Chondrocyte (in vitro differentiated cells): ENCODE measurements at regions not wholly inside any gene's neighbourhood (a gene's known extent, or its start where the extent isn't known, plus 50 kb on each side); places are given as distances from the start of the nearest gene placed in this dataset.

ENCODE experiments used
- DNase-seq: peaks from one replicate; pipeline ENCODE4 v3.0.0; 2021; ENCODE audit warnings: mixed read lengths, low spot score
- H3K27ac Mint-ChIP-seq: one replicate; pipeline ENCODE4 v1.8.0; 2021; ENCODE audit warnings: mild to moderate bottlenecking, moderate library complexity, mixed read lengths; ENCODE audit not compliant: unreplicated experiment
- H3K27me3 Mint-ChIP-seq: 2 replicates; pipeline ENCODE4 v1.8.0; 2021; ENCODE audit warnings: low read depth, mixed read lengths
- H3K36me3 Mint-ChIP-seq: 2 replicates; pipeline ENCODE4 v1.8.0; 2021; ENCODE audit warnings: low read depth, mixed read lengths
- H3K4me1 Mint-ChIP-seq: 2 replicates; pipeline ENCODE4 v1.8.0; 2021; ENCODE audit warnings: low read depth, mild to moderate bottlenecking, mixed read lengths
- H3K4me3 Mint-ChIP-seq: one replicate; pipeline ENCODE4 v1.8.0; 2021; ENCODE audit warnings: mild to moderate bottlenecking, moderate library complexity, mixed read lengths; ENCODE audit not compliant: unreplicated experiment
- H3K9me3 Mint-ChIP-seq: 2 replicates; pipeline ENCODE4 v1.8.0; 2021; ENCODE audit warnings: low read depth, mixed read lengths
- TF ChIP-seq, protein P1 (sequence below): fragments of 200-600 bp; sonication (generic); IDR thresholded peaks from 2 replicates; pipeline ENCODE4 v1.5.0; 2021; ENCODE audit warnings: antibody characterized with exemption, mild to moderate bottlenecking, moderate library complexity

DNA sequence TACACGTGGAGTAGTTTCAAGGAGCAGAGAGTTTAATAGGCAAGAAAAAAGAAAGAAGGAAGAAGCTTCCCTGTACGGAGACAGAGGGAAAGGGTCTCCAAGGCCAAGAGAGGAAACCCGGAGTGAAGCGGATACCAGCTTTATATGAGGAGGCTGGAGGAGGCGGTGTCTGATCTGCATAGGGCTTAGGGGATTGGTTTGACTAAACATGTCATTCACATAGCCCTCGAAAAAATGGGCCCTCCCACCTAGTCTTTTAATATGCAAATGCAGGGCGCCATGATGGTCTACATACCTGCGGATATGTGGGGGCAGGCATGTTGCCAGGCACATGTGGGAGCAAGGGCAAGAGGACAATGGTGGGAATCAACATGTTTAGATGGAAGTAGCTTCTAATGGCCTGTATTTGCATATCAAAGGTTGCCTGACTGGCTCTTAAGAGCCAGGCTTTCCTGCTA lies 103.1 kb upstream of the UGT8 start:
- Mint-ChIP-seq H3K27ac (no peak overlapping the region), H3K4me3 (no peak overlapping the region), H3K9me3 (peaks cover 2% of the 10 kb centered on the region), H3K4me1 (no peaks in the 10 kb centered on the region), H3K36me3 (no peaks in the 10 kb centered on the region), H3K27me3 (peaks cover 16% of the 10 kb centered on the region)
- no peak for DNase-seq
- TF ChIP-seq, protein P1, sequence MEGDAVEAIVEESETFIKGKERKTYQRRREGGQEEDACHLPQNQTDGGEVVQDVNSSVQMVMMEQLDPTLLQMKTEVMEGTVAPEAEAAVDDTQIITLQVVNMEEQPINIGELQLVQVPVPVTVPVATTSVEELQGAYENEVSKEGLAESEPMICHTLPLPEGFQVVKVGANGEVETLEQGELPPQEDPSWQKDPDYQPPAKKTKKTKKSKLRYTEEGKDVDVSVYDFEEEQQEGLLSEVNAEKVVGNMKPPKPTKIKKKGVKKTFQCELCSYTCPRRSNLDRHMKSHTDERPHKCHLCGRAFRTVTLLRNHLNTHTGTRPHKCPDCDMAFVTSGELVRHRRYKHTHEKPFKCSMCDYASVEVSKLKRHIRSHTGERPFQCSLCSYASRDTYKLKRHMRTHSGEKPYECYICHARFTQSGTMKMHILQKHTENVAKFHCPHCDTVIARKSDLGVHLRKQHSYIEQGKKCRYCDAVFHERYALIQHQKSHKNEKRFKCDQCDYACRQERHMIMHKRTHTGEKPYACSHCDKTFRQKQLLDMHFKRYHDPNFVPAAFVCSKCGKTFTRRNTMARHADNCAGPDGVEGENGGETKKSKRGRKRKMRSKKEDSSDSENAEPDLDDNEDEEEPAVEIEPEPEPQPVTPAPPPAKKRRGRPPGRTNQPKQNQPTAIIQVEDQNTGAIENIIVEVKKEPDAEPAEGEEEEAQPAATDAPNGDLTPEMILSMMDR = no peak

DNA sequence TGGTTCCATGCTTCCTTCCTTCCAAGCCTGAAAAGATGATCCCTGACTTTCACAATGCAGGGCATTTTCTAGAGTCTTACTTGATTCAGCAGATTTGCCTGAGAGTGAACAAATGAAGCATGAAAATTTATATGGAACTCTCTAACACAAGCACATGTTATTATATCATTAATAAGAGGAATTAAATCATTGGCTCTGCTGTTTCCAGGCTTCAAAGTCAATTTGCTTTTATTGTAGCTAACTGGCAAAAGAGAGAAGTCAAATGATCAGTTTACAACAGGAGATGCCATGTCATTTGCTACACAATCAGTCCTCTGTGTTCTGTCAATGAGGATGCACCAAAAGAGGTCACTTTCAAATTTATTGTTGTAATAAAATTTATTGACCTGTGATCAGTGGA lies 101.5 kb upstream of the UGT8 start:
- peaks cover 2% of the 10 kb centered on the region for H3K9me3 Mint-ChIP-seq
- TF ChIP-seq, protein P1 = no peak
- peaks cover 28% of the 10 kb centered on the region for H3K27me3 Mint-ChIP-seq
- no peak overlapping the region for H3K27ac Mint-ChIP-seq
- DNase-seq = no peak
- no peaks in the 10 kb centered on the region for H3K4me1 Mint-ChIP-seq
- H3K36me3 Mint-ChIP-seq = no peaks in the 10 kb centered on the region
- H3K4me3 Mint-ChIP-seq = no peak overlapping the region

DNA sequence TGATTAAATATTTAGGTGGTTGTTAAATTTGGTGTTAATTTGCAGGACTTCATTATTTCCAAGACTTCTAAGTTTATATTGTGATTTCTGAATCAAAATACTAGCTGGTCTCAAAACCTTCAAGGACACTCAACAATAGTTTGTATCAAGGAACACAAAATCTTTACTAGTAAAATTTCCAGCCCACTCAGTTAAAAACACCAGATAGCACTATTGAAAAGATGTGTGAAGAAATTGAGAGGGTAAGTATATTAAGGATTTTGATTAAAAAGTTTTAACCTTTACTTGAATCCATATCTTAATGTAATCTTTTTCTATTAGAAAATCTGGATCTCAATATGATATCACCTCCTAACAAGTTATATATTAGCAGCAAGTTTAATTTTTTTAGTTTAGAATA lies 89.3 kb upstream of the UGT8 start:
- DNase-seq = no peak
- H3K4me1 Mint-ChIP-seq = no peaks in the 10 kb centered on the region
- H3K36me3 Mint-ChIP-seq = no peaks in the 10 kb centered on the region
- no peak overlapping the region for H3K4me3 Mint-ChIP-seq
- TF ChIP-seq, protein P1 = peak; percentile 40
- peaks cover 31% of the 10 kb centered on the region for H3K27me3 Mint-ChIP-seq
- no peak overlapping the region for H3K27ac Mint-ChIP-seq
- H3K9me3 Mint-ChIP-seq = no peaks in the 10 kb centered on the region

DNA sequence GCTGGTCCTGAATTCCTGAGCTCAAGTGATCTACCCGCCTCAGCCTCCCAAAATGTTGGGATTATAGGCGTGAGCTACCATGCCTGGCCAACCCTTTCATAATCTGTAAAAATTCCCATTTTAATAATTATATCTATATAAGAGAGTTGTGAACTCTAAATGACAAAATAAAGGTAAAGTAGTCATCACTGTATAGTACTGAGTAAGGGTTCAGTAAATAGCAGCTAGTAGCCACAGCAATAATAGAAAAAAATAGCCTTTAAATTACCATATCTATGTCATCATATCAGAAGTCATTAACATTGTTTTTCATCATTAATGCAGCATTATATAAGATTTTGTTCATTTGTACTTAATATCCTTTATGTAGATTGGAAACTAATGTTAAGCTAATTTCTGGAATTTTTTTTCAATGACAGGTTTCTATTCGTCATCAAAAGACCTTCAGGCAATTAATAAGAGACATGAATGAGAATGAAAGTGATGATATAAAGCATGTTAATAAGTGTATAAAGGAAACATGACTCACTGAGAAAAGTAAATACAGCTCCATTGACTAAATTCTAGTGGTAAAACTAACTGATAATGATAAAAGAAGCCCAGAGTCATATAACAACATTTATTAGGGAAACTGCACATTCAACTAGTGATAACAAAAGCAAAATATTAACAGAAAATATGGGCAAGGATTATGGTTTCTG lies 85.9 kb upstream of the UGT8 start:
- H3K27ac Mint-ChIP-seq = no peak overlapping the region
- TF ChIP-seq, protein P1 = no peak
- H3K27me3 Mint-ChIP-seq = peaks cover 22% of the 10 kb centered on the region
- H3K4me1 Mint-ChIP-seq = no peaks in the 10 kb centered on the region
- no peaks in the 10 kb centered on the region for H3K9me3 Mint-ChIP-seq
- H3K4me3 Mint-ChIP-seq = no peak overlapping the region
- H3K36me3 Mint-ChIP-seq = no peaks in the 10 kb centered on the region
- DNase-seq = no peak

DNA sequence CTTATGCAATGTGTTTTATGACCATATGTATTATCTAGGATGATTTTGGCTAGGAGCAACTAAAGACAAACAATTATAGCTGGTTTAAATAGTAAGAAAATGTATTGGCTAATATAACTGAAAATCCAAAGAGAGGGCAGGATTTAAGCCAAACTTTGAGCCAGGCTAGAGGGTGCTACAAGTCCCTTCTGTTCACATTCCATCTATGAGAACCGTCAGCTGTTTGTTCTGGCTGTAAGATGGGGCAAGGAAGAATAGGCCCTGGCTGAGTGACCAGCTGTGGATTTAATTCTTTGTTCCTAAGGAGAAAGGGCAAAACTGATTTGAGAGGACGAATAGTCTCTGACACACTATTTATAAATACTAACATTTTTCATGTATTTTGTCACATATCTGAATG lies 79.2 kb upstream of the UGT8 start:
- no peaks in the 10 kb centered on the region for H3K27me3 Mint-ChIP-seq
- peaks cover 20% of the 10 kb centered on the region for H3K9me3 Mint-ChIP-seq
- TF ChIP-seq, protein P1 = no peak
- no peaks in the 10 kb centered on the region for H3K4me1 Mint-ChIP-seq
- H3K4me3 Mint-ChIP-seq = no peak overlapping the region
- no peak overlapping the region for H3K27ac Mint-ChIP-seq
- no peaks in the 10 kb centered on the region for H3K36me3 Mint-ChIP-seq
- no peak for DNase-seq
